ENCODE measurements at regions not wholly inside any gene's neighbourhood (a gene's known extent, or its start where the extent isn't known, plus 50 kb on each side); places are given as distances from the start of the nearest gene placed in this dataset.

DNA sequence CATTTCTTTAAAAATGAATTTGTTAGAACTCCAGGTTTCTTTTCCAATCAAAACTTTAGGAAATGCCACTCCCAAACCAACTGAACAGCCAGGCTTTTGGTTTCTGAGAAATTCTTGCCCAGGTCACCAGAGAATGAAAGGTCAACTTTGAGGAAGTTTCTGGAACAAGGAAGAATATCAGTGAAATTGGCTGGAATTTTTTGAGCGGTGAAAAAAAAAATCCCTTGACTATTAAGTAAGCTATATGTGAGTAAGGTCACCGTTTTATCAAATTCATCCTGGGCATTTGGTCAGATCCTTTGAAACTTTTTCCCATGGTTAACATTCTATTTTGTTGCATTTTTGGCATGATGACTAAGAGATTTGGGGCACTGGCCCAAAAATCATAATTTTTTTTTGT, 469.3 kb downstream of the LTN1 start:
- TF ChIP-seq TCF7L2 (IDR thresholded peaks at IDR 0.05; ENCODE audit: low read depth, low read length) = no peak
- TF ChIP-seq, protein P1, sequence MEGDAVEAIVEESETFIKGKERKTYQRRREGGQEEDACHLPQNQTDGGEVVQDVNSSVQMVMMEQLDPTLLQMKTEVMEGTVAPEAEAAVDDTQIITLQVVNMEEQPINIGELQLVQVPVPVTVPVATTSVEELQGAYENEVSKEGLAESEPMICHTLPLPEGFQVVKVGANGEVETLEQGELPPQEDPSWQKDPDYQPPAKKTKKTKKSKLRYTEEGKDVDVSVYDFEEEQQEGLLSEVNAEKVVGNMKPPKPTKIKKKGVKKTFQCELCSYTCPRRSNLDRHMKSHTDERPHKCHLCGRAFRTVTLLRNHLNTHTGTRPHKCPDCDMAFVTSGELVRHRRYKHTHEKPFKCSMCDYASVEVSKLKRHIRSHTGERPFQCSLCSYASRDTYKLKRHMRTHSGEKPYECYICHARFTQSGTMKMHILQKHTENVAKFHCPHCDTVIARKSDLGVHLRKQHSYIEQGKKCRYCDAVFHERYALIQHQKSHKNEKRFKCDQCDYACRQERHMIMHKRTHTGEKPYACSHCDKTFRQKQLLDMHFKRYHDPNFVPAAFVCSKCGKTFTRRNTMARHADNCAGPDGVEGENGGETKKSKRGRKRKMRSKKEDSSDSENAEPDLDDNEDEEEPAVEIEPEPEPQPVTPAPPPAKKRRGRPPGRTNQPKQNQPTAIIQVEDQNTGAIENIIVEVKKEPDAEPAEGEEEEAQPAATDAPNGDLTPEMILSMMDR (IDR thresholded peaks at IDR 0.05) = no peak
- TF ChIP-seq, protein P2, sequence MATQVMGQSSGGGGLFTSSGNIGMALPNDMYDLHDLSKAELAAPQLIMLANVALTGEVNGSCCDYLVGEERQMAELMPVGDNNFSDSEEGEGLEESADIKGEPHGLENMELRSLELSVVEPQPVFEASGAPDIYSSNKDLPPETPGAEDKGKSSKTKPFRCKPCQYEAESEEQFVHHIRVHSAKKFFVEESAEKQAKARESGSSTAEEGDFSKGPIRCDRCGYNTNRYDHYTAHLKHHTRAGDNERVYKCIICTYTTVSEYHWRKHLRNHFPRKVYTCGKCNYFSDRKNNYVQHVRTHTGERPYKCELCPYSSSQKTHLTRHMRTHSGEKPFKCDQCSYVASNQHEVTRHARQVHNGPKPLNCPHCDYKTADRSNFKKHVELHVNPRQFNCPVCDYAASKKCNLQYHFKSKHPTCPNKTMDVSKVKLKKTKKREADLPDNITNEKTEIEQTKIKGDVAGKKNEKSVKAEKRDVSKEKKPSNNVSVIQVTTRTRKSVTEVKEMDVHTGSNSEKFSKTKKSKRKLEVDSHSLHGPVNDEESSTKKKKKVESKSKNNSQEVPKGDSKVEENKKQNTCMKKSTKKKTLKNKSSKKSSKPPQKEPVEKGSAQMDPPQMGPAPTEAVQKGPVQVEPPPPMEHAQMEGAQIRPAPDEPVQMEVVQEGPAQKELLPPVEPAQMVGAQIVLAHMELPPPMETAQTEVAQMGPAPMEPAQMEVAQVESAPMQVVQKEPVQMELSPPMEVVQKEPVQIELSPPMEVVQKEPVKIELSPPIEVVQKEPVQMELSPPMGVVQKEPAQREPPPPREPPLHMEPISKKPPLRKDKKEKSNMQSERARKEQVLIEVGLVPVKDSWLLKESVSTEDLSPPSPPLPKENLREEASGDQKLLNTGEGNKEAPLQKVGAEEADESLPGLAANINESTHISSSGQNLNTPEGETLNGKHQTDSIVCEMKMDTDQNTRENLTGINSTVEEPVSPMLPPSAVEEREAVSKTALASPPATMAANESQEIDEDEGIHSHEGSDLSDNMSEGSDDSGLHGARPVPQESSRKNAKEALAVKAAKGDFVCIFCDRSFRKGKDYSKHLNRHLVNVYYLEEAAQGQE (IDR thresholded peaks at IDR 0.05; ENCODE audit: insufficient read depth in 1 of 2, low read depth in 2 of 2, low read length in 1 of 2) = no peak
- TF ChIP-seq POLR2AphosphoS5 (IDR thresholded peaks at IDR 0.05; ENCODE audit: low read depth, low read length) = no peak
- no peak for TF ChIP-seq SIN3A (IDR thresholded peaks at IDR 0.05; ENCODE audit: borderline replicate concordance, insufficient read depth, low read depth, low read length)
